Mucosa of descending colon (tissue), 3 donors: ENCODE measurements at regions not wholly inside any gene's neighbourhood (a gene's known extent, or its start where the extent isn't known, plus 50 kb on each side); places are given as distances from the start of the nearest gene placed in this dataset.

Experiments
- ATAC-seq: fragments of 200-7000 bp; cut with Tn5 transposase; one replicate; pipeline ENCODE4 v1.9.1; 2020; ENCODE audit warnings: mild to moderate bottlenecking, moderate library complexity
- DNase-seq, 3 donors: peaks; one replicate each; pipeline ENCODE4 v3.0.0-alpha.2; 2020
- H3K36me3 ChIP-seq: fragments of 200-600 bp; one replicate; pipeline ENCODE4 v1.8.0; 2021; ENCODE audit warnings: low read depth, mild to moderate bottlenecking
- H3K4me1 ChIP-seq: fragments of 200-600 bp; one replicate; pipeline ENCODE4 v1.8.0; 2021; ENCODE audit warnings: low read depth, mild to moderate bottlenecking
- H3K4me3 ChIP-seq: fragments of 200-600 bp; one replicate; pipeline ENCODE4 v1.8.0; 2021; ENCODE audit warnings: mild to moderate bottlenecking
- H3K9me3 ChIP-seq: fragments of 200-600 bp; one replicate; pipeline ENCODE4 v1.8.0; 2021; ENCODE audit warnings: mild to moderate bottlenecking
- intact Hi-C, 2 donors: fragments of 100-400 bp; cut with DNase I in 1 of 2; cut with micrococcal nuclease in 1 of 2; formaldehyde crosslinking; loops; one replicate each; pipeline versions ENCODE4 v1.11.0 to v1.11.1; 2022; cut with DNase I, micrococcal nuclease
- TF ChIP-seq, protein P1 (sequence below): fragments of 200-600 bp; IDR thresholded peaks from one replicate; pipeline ENCODE4 v1.8.0; 2022; ENCODE audit warnings: antibody characterized with exemption, mild to moderate bottlenecking
- donor health status: DM: no; HTN: no; CAD: no; lungs with moderate emphysema.
- donor health status: DM: no; HTN: no; CAD: no.
- donor health status: DM: no; HTN: yes; CAD: no.

DNA sequence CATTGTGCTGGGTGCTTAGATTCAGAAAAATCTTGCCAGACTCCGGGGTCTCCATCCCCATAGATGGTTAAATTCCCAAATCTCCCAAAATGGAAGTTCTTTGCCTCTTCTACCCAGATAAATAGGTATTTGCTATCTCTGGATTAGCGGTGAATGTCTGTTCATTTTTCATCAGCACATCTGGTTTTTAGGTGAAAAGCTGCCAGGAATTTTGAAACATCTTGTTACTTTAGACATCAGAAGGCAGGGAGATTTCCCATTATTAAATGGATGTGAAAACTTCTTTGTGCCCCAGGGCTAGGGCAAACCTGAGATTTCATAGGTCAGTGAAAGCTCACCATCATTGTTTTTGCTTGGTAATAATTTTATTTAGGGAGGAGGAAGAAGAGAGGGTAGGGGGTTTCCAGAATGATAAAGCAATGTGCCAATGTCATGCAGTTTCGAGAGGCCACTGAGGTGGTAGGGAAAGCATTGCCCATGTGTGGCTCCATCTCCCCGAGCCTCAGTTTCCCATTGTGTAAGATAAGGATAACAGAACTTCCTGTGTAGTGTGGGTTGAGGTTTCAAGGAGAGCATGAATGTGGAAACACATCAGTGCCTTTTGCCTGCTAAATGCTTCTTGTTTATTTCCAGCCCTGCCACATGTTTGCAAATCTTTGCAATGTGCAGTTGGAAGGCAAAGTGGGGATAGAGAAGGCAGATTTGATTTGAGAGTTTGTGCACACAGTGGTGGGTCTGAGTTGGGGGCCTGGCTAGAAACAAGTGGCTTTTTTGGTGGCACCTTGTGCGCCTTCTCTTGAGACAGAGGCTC is 147.2 kb upstream of the KLF4 start:
- intact Hi-C loops: no loop called here
- H3K9me3 ChIP-seq: no peaks in the 10 kb centered on the region
- no peak overlapping the region for H3K4me3 ChIP-seq
- no peaks in the 10 kb centered on the region for H3K36me3 ChIP-seq
- TF ChIP-seq, protein P1, sequence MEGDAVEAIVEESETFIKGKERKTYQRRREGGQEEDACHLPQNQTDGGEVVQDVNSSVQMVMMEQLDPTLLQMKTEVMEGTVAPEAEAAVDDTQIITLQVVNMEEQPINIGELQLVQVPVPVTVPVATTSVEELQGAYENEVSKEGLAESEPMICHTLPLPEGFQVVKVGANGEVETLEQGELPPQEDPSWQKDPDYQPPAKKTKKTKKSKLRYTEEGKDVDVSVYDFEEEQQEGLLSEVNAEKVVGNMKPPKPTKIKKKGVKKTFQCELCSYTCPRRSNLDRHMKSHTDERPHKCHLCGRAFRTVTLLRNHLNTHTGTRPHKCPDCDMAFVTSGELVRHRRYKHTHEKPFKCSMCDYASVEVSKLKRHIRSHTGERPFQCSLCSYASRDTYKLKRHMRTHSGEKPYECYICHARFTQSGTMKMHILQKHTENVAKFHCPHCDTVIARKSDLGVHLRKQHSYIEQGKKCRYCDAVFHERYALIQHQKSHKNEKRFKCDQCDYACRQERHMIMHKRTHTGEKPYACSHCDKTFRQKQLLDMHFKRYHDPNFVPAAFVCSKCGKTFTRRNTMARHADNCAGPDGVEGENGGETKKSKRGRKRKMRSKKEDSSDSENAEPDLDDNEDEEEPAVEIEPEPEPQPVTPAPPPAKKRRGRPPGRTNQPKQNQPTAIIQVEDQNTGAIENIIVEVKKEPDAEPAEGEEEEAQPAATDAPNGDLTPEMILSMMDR: no peak
- H3K4me1 ChIP-seq: peaks cover 4% of the 10 kb centered on the region
- ATAC-seq (no peak), DNase-seq (no peak)

DNA sequence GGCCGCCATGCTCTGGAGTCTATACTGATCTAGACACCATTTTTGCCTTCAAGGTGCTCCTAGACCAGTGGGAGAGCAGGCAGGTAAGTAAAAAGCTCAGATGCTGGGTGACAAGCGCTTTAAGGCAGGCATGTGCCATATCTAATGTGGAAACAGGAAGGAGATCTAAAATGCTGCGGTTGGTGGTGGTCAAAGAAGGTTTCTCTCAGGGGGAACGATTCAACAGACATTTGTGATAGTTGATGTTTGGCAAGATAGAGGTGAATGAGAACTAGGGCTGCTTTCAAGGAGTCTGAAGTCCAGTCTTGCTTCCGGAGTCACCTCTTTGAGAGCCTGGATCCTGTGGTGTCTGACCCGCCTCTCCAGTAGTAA is 146.2 kb upstream of the KLF4 start:
- Histone ChIP-seq H3K36me3 (no peaks in the 10 kb centered on the region), H3K4me1 (peaks cover 4% of the 10 kb centered on the region), H3K4me3 (no peak overlapping the region), H3K9me3 (no peaks in the 10 kb centered on the region)
- TF ChIP-seq, protein P1: no peak
- ATAC-seq (no peak), DNase-seq (no peak)
- intact Hi-C loops: no loop called here

DNA sequence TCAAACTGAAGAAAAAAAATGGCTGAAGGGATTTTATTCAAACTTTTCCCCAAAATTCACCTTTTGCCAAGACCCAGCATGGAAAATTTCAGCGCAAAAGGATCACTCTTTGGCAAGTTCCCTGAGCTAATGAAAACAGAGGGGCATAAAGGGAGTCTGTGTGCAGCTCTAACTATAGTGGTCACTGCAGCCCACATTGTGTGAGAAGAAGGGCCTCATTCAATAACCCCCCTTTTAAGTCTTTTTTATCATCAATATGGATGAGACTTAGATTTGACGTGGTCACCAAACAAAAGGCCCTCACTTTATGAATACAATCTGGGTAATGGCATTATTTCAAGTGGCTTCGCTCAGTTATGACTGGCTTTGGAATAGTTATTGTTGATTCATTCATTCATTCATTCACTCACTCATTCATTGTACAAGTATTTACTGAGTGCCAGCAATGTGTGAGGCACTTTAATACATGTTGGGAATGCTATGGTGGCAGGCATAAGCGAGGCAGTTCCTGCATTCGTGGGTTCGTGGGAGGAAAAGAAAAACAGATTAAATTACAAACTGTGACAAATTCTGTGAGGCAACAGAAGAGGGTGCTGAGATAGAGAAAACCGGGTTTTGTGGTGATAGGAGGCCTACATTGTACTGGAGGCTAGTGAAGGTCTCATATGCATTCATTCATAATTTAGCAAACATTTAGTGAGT is 145.7 kb upstream of the KLF4 start:
- no peak overlapping the region for H3K4me3 ChIP-seq
- TF ChIP-seq, protein P1: no peak
- H3K9me3 ChIP-seq: no peaks in the 10 kb centered on the region
- H3K36me3 ChIP-seq: no peaks in the 10 kb centered on the region
- H3K4me1 ChIP-seq: peaks cover 4% of the 10 kb centered on the region
- no peak for DNase-seq
- intact Hi-C loops: no loop called here
- no peak for ATAC-seq

DNA sequence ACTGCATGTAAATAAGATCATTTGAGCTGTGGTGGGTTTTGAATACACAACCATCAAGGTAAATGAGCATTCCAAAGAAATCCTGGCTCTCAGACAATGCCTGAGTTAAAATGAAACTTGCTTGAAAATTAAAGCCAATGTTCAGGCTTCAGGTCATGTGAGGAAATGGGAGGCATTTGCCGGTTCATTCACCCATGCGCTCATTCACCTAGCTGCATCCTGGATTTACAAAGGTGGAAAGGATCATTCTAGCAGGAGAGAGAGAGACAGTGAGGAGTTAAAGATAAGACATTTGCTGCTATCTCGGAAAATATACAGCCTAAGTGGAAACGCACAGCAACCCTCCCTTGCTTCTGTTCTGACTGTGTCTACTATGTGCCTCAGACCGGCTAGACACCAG is 143.8 kb upstream of the KLF4 start:
- intact Hi-C loops: no loop called here
- Histone ChIP-seq H3K9me3 (no peaks in the 10 kb centered on the region), H3K36me3 (no peaks in the 10 kb centered on the region), H3K4me1 (no peaks in the 10 kb centered on the region), H3K4me3 (no peak overlapping the region)
- no peak for DNase-seq
- ATAC-seq: no peak
- TF ChIP-seq, protein P1: no peak

DNA sequence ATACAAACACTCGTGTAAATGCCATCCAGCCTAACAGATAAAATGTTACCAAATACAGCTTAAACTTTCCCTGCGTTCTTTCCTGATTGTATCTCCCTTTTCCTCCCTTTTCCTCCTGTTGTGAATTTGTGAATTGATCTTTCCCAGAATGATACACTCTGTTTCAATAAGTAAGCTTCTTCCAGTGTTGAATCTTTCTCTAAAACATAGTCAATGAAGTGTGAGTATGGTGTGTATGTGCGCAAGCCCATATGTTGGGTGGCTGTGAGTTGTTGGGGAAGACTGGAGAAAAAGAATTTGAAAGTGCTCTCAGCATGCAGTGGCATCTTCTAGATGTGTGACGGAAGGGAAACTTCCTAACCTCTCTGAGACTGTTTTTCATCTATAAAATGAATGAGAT is 143.1 kb upstream of the KLF4 start:
- TF ChIP-seq, protein P1: no peak
- intact Hi-C loops: no loop called here
- Histone ChIP-seq H3K9me3 (no peaks in the 10 kb centered on the region), H3K36me3 (no peaks in the 10 kb centered on the region), H3K4me1 (no peaks in the 10 kb centered on the region), H3K4me3 (no peak overlapping the region)
- DNase-seq (no peak), ATAC-seq (no peak)
